ENCODE measurements at regions not wholly inside any gene's neighbourhood (a gene's known extent, or its start where the extent isn't known, plus 50 kb on each side); places are given as distances from the start of the nearest gene placed in this dataset.

GRCh38 chr6:164756723-164757122, 552.7 kb downstream of the C6orf118 start:
- DNase-seq (ENCODE audit: extremely low read depth, low read depth): no peak
- H3K4me3 ChIP-seq (replicated peaks; ENCODE audit: low read depth, low read length): no peak overlapping the region

GRCh38 chr6:164756142-164756541, 553.3 kb downstream of the C6orf118 start:
- no peak for TF ChIP-seq CTCF (IDR thresholded peaks at IDR 0.05; ENCODE audit: low read depth, low read length, missing control alignments)
- no peak for DNase-seq (ENCODE audit: extremely low read depth, low read depth)
- H3K4me3 ChIP-seq (replicated peaks; ENCODE audit: low read depth, low read length): no peak overlapping the region

More at GRCh38 chr6:164756723-164757122, 552.7 kb downstream of the C6orf118 start:
- TF ChIP-seq CTCF (IDR thresholded peaks at IDR 0.05; ENCODE audit: low read depth, low read length, missing control alignments): no peak

GRCh38 chr6:164753517-164753916, 555.9 kb downstream of the C6orf118 start:
- no peak overlapping the region for H3K4me3 ChIP-seq (replicated peaks; ENCODE audit: low read depth, low read length)
- TF ChIP-seq CTCF (IDR thresholded peaks at IDR 0.05; ENCODE audit: low read depth, low read length, missing control alignments): no peak

GRCh38 chr6:164751395-164751794, 558.0 kb downstream of the C6orf118 start:
- DNase-seq (ENCODE audit: extremely low read depth, low read depth): no peak
- TF ChIP-seq CTCF (IDR thresholded peaks at IDR 0.05; ENCODE audit: low read depth, low read length, missing control alignments): no peak
- no peak overlapping the region for H3K4me3 ChIP-seq (replicated peaks; ENCODE audit: low read depth, low read length)

More at GRCh38 chr6:164753517-164753916, 555.9 kb downstream of the C6orf118 start:
- DNase-seq (ENCODE audit: extremely low read depth, low read depth): no peak

GRCh38 chr6:164750128-164750527, 559.3 kb downstream of the C6orf118 start:
- no peak for TF ChIP-seq CTCF (IDR thresholded peaks at IDR 0.05; ENCODE audit: low read depth, low read length, missing control alignments)
- DNase-seq (ENCODE audit: extremely low read depth, low read depth): no peak

GRCh38 chr6:164749221-164750064, 560.0 kb downstream of the C6orf118 start:
- no peak overlapping the region for H3K4me3 ChIP-seq (replicated peaks; ENCODE audit: low read depth, low read length)
- no peak for TF ChIP-seq CTCF (IDR thresholded peaks at IDR 0.05; ENCODE audit: low read depth, low read length, missing control alignments)
- DNase-seq (ENCODE audit: extremely low read depth, low read depth): no peak

More at GRCh38 chr6:164750128-164750527, 559.3 kb downstream of the C6orf118 start:
- H3K4me3 ChIP-seq (replicated peaks; ENCODE audit: low read depth, low read length): no peak overlapping the region

All from HFF-Myc (cell line).